ENCODE measurements at regions not wholly inside any gene's neighbourhood (a gene's known extent, or its start where the extent isn't known, plus 50 kb on each side); places are given as distances from the start of the nearest gene placed in this dataset.

- H3K4me2 ChIP-seq (ENCODE audit: insufficient read depth, insufficient read length, low read length) = no peak overlapping the region
- TF ChIP-seq CTCF (conservative IDR thresholded peaks at IDR 0.05) = no peak
- no peak overlapping the region for H3K23ac ChIP-seq (ENCODE audit: insufficient read length, low read depth, low read length)
- no peaks in the 10 kb centered on the region for H3K9me3 ChIP-seq (ENCODE audit: control insufficient read depth, low read depth, low read length)
- H3K23me2 ChIP-seq (ENCODE audit: insufficient read length, low read depth, low read length, poor library complexity, severe bottlenecking) = no peaks in the 10 kb centered on the region
- H3K18ac ChIP-seq (ENCODE audit: insufficient read length, low read depth, low read length) = no peak overlapping the region
- H2BK12ac ChIP-seq (ENCODE audit: insufficient read length, low read depth, low read length) = no peak overlapping the region
- H3K14ac ChIP-seq (ENCODE audit: insufficient read depth, low read length) = no peak overlapping the region
- Mint-ChIP-seq H3K36me3 (ENCODE audit: insufficient read depth in 1 of 3, low read depth in 3 of 3) (no peaks in the 10 kb centered on the region), H3K9me3 (no peaks in the 10 kb centered on the region; a peak in 2 of 5 replicates), H3K4me1 (peaks cover 4% of the 10 kb centered on the region in 2 experiments; a peak in 2 of 4 replicates), H3K27me3 (ENCODE audit: low read depth) (peaks cover 5% of the 10 kb centered on the region; the same call in 1 of the 2 replicates), H3K4me3 (no peak overlapping the region), H3K27ac (no peak overlapping the region)
- no peak overlapping the region for H3K4ac ChIP-seq (ENCODE audit: low read depth, low read length)
- H3K56ac ChIP-seq (ENCODE audit: insufficient read length, low read depth, low read length) = no peak overlapping the region
- H3K9ac ChIP-seq (ENCODE audit: extremely low read depth, insufficient read length, low read length) = no peak overlapping the region
- no peak overlapping the region for H2BK5ac ChIP-seq (ENCODE audit: insufficient read length, low read length)
- no peaks in the 10 kb centered on the region for H4K20me1 ChIP-seq (ENCODE audit: control insufficient read depth, insufficient read depth, insufficient read length)
- WGBS (ENCODE audit: extremely low coverage, insufficient read length, low lambda C conversion rate) = no CpG with 5 or more reads among the region's 2 CpGs
- no peaks in the 10 kb centered on the region for H3K79me2 ChIP-seq (ENCODE audit: insufficient read depth, low read length)
- H3K79me1 ChIP-seq (ENCODE audit: insufficient read depth, low read depth, low read length, poor library complexity, severe bottlenecking) = no peaks in the 10 kb centered on the region
- H2BK120ac ChIP-seq (ENCODE audit: low read depth, low read length, poor library complexity, severe bottlenecking) = no peak overlapping the region
- no peak overlapping the region for H4K8ac ChIP-seq (replicated peaks; ENCODE audit: insufficient read length, low read depth, low read length)
- H2BK20ac ChIP-seq (ENCODE audit: low read depth, low read length, poor library complexity, severe bottlenecking) = no peak overlapping the region
- H3K27ac ChIP-seq (ENCODE audit: insufficient read length, low read depth, low read length) = no peak overlapping the region
- H4K91ac ChIP-seq (ENCODE audit: insufficient read length, low read depth, low read length) = no peak overlapping the region
- no peak overlapping the region for H3T11ph ChIP-seq (ENCODE audit: low read length)
- H2AK5ac ChIP-seq (ENCODE audit: insufficient read length, low read length) = no peak overlapping the region
- H2BK15ac ChIP-seq (ENCODE audit: low read depth, low read length) = no peak overlapping the region
- H3K27me3 ChIP-seq (ENCODE audit: insufficient read depth, low read length) = no peaks in the 10 kb centered on the region
- no peak for DNase-seq
- H4K5ac ChIP-seq (ENCODE audit: insufficient read length, low read depth, low read length) = no peak overlapping the region
- H2AFZ ChIP-seq (ENCODE audit: low read length) = no peak overlapping the region
- no peaks in the 10 kb centered on the region for H3K4me1 ChIP-seq (ENCODE audit: insufficient read depth, low read length)
These were observed 123.0 kb upstream of the SERPINE2 start for GRCh38 chr2:224162122-224162521.

Data from H9 (cell line).